ENCODE measurements at regions not wholly inside any gene's neighbourhood (a gene's known extent, or its start where the extent isn't known, plus 50 kb on each side); places are given as distances from the start of the nearest gene placed in this dataset.
"Not testable (repeated sequence)": the region's sequence is repeated elsewhere in the genome, so short reads cannot be mapped to it uniquely, and the experiment has no call there.

- no peaks in the 10 kb centered on the region for H3K36me3 ChIP-seq (ENCODE audit: control insufficient read depth in 3 of 3, insufficient read depth in 3 of 3, low read length in 3 of 3)
- no peak overlapping the region for H3K27ac ChIP-seq (ENCODE audit: low read depth, low read length)
- no peak overlapping the region for H3K4me3 ChIP-seq (ENCODE audit: low read length in 3 of 3)
- H3K9ac ChIP-seq (ENCODE audit: low read depth in 1 of 3, low read length in 3 of 3), result no peak overlapping the region
- H3K4me1 ChIP-seq (ENCODE audit: control insufficient read depth in 3 of 3, insufficient read depth in 3 of 3, low read length in 3 of 3), result no peaks in the 10 kb centered on the region
- peaks cover 6 to 15% (median 9%) of the 10 kb centered on the region in 3 donors for H3K9me3 ChIP-seq (ENCODE audit: control insufficient read depth in 3 of 3, low read length in 3 of 3)
- peaks cover 0 to 8% (median 3%) of the 10 kb centered on the region in 3 donors for H3K27me3 ChIP-seq (ENCODE audit: control insufficient read depth in 3 of 3, insufficient read depth in 3 of 3, low read length in 3 of 3)
Measured at GRCh38 chr5:174483411-174483810, 241.0 kb upstream of the MSX2 start.

- Histone ChIP-seq H3K9me3 (ENCODE audit: control insufficient read depth in 3 of 3, low read length in 3 of 3) (peaks cover 0 to 5% (median 3%) of the 10 kb centered on the region in 3 donors), H3K27me3 (ENCODE audit: control insufficient read depth in 3 of 3, insufficient read depth in 3 of 3, low read length in 3 of 3) (no peaks in the 10 kb centered on the region), H3K36me3 (ENCODE audit: control insufficient read depth in 3 of 3, insufficient read depth in 3 of 3, low read length in 3 of 3) (no peaks in the 10 kb centered on the region), H3K4me1 (ENCODE audit: control insufficient read depth in 3 of 3, insufficient read depth in 3 of 3, low read length in 3 of 3) (no peaks in the 10 kb centered on the region), H3K27ac (ENCODE audit: low read depth, low read length) (no peak overlapping the region), H3K4me3 (ENCODE audit: low read length in 3 of 3) (no peak overlapping the region), H3K9ac (ENCODE audit: low read depth in 1 of 3, low read length in 3 of 3) (no peak overlapping the region)
Measured at GRCh38 chr5:174489215-174489614, 235.2 kb upstream of the MSX2 start.

- Histone ChIP-seq H3K4me1 (ENCODE audit: control insufficient read depth in 3 of 3, insufficient read depth in 3 of 3, low read length in 3 of 3) (no peaks in the 10 kb centered on the region), H3K36me3 (ENCODE audit: control insufficient read depth in 3 of 3, insufficient read depth in 3 of 3, low read length in 3 of 3) (no peaks in the 10 kb centered on the region), H3K4me3 (ENCODE audit: low read length in 3 of 3) (no peak overlapping the region), H3K9me3 (ENCODE audit: control insufficient read depth in 3 of 3, low read length in 3 of 3) (peaks cover 0 to 2% (median 0%) of the 10 kb centered on the region in 3 donors), H3K27ac (ENCODE audit: low read depth, low read length) (no peak overlapping the region), H3K9ac (ENCODE audit: low read depth in 1 of 3, low read length in 3 of 3) (no peak overlapping the region), H3K27me3 (ENCODE audit: control insufficient read depth in 3 of 3, insufficient read depth in 3 of 3, low read length in 3 of 3) (no peaks in the 10 kb centered on the region)
Measured at GRCh38 chr5:174489920-174490597, 234.3 kb upstream of the MSX2 start.

GRCh38 chr5:174490728-174491127 lies 233.7 kb upstream of the MSX2 start:
- Histone ChIP-seq H3K9ac (ENCODE audit: low read depth in 1 of 3, low read length in 3 of 3) (no peak overlapping the region), H3K27me3 (ENCODE audit: control insufficient read depth in 3 of 3, insufficient read depth in 3 of 3, low read length in 3 of 3) (no peaks in the 10 kb centered on the region), H3K4me1 (ENCODE audit: control insufficient read depth in 3 of 3, insufficient read depth in 3 of 3, low read length in 3 of 3) (no peaks in the 10 kb centered on the region), H3K9me3 (ENCODE audit: control insufficient read depth in 3 of 3, low read length in 3 of 3) (no peaks in the 10 kb centered on the region), H3K36me3 (ENCODE audit: control insufficient read depth in 3 of 3, insufficient read depth in 3 of 3, low read length in 3 of 3) (no peaks in the 10 kb centered on the region), H3K4me3 (ENCODE audit: low read length in 3 of 3) (no peak overlapping the region), H3K27ac (ENCODE audit: low read depth, low read length) (no peak overlapping the region)

- no peaks in the 10 kb centered on the region for H3K4me1 ChIP-seq (ENCODE audit: control insufficient read depth in 3 of 3, insufficient read depth in 3 of 3, low read length in 3 of 3)
- H3K4me3 ChIP-seq (ENCODE audit: low read length in 3 of 3), result no peak overlapping the region
- no peak overlapping the region for H3K27ac ChIP-seq (ENCODE audit: low read depth, low read length)
- H3K9me3 ChIP-seq (ENCODE audit: control insufficient read depth in 3 of 3, low read length in 3 of 3), result no peaks in the 10 kb centered on the region
- no peaks in the 10 kb centered on the region for H3K36me3 ChIP-seq (ENCODE audit: control insufficient read depth in 3 of 3, insufficient read depth in 3 of 3, low read length in 3 of 3)
- H3K9ac ChIP-seq (ENCODE audit: low read depth in 1 of 3, low read length in 3 of 3), result no peak overlapping the region
- H3K27me3 ChIP-seq (ENCODE audit: control insufficient read depth in 3 of 3, insufficient read depth in 3 of 3, low read length in 3 of 3), result no peaks in the 10 kb centered on the region
Measured at GRCh38 chr5:174491265-174491664, 233.1 kb upstream of the MSX2 start.

GRCh38 chr5:174491761-174492350 lies 232.5 kb upstream of the MSX2 start:
- H3K27me3 ChIP-seq (ENCODE audit: control insufficient read depth in 3 of 3, insufficient read depth in 3 of 3, low read length in 3 of 3), result no peaks in the 10 kb centered on the region
- no peaks in the 10 kb centered on the region for H3K4me1 ChIP-seq (ENCODE audit: control insufficient read depth in 3 of 3, insufficient read depth in 3 of 3, low read length in 3 of 3)
- no peak overlapping the region for H3K9ac ChIP-seq (ENCODE audit: low read depth in 1 of 3, low read length in 3 of 3)
- no peak overlapping the region for H3K27ac ChIP-seq (ENCODE audit: low read depth, low read length)
- H3K4me3 ChIP-seq (ENCODE audit: low read length in 3 of 3), result no peak overlapping the region
- no peaks in the 10 kb centered on the region for H3K9me3 ChIP-seq (ENCODE audit: control insufficient read depth in 3 of 3, low read length in 3 of 3)
- H3K36me3 ChIP-seq (ENCODE audit: control insufficient read depth in 3 of 3, insufficient read depth in 3 of 3, low read length in 3 of 3), result no peaks in the 10 kb centered on the region

GRCh38 chr5:174493530-174493929 lies 230.9 kb upstream of the MSX2 start:
- Histone ChIP-seq H3K9ac (ENCODE audit: low read depth in 1 of 3, low read length in 3 of 3) (no peak overlapping the region), H3K36me3 (ENCODE audit: control insufficient read depth in 3 of 3, insufficient read depth in 3 of 3, low read length in 3 of 3) (no peaks in the 10 kb centered on the region), H3K4me3 (ENCODE audit: low read length in 3 of 3) (no peak overlapping the region), H3K27ac (ENCODE audit: low read depth, low read length) (no peak overlapping the region), H3K9me3 (ENCODE audit: control insufficient read depth in 3 of 3, low read length in 3 of 3) (peaks cover 0 to 1% (median 0%) of the 10 kb centered on the region in 3 donors), H3K4me1 (ENCODE audit: control insufficient read depth in 3 of 3, insufficient read depth in 3 of 3, low read length in 3 of 3) (no peaks in the 10 kb centered on the region), H3K27me3 (ENCODE audit: control insufficient read depth in 3 of 3, insufficient read depth in 3 of 3, low read length in 3 of 3) (no peaks in the 10 kb centered on the region)

GRCh38 chr5:174497939-174498338 lies 226.4 kb upstream of the MSX2 start:
- H3K4me3 ChIP-seq (ENCODE audit: low read length in 3 of 3); H3K27me3 ChIP-seq (ENCODE audit: control insufficient read depth in 3 of 3, insufficient read depth in 3 of 3, low read length in 3 of 3); H3K36me3 ChIP-seq (ENCODE audit: control insufficient read depth in 3 of 3, insufficient read depth in 3 of 3, low read length in 3 of 3); H3K27ac ChIP-seq (ENCODE audit: low read depth, low read length); H3K9ac ChIP-seq (ENCODE audit: low read depth in 1 of 3, low read length in 3 of 3); H3K9me3 ChIP-seq (ENCODE audit: control insufficient read depth in 3 of 3, low read length in 3 of 3); H3K4me1 ChIP-seq (ENCODE audit: control insufficient read depth in 3 of 3, insufficient read depth in 3 of 3, low read length in 3 of 3): not testable (repeated sequence)

GRCh38 chr5:174498575-174498974 lies 225.8 kb upstream of the MSX2 start:
- H3K9ac ChIP-seq (ENCODE audit: low read depth in 1 of 3, low read length in 3 of 3); H3K36me3 ChIP-seq (ENCODE audit: control insufficient read depth in 3 of 3, insufficient read depth in 3 of 3, low read length in 3 of 3); H3K27ac ChIP-seq (ENCODE audit: low read depth, low read length); H3K4me3 ChIP-seq (ENCODE audit: low read length in 3 of 3); H3K27me3 ChIP-seq (ENCODE audit: control insufficient read depth in 3 of 3, insufficient read depth in 3 of 3, low read length in 3 of 3); H3K4me1 ChIP-seq (ENCODE audit: control insufficient read depth in 3 of 3, insufficient read depth in 3 of 3, low read length in 3 of 3); H3K9me3 ChIP-seq (ENCODE audit: control insufficient read depth in 3 of 3, low read length in 3 of 3): not testable (repeated sequence)

GRCh38 chr5:174500636-174501035 lies 223.7 kb upstream of the MSX2 start:
- H3K4me3 ChIP-seq (ENCODE audit: low read length in 3 of 3), result no peak overlapping the region
- H3K36me3 ChIP-seq (ENCODE audit: control insufficient read depth in 3 of 3, insufficient read depth in 3 of 3, low read length in 3 of 3), result no peaks in the 10 kb centered on the region
- peaks cover 0 to 3% (median 1%) of the 10 kb centered on the region in 3 donors for H3K9me3 ChIP-seq (ENCODE audit: control insufficient read depth in 3 of 3, low read length in 3 of 3)
- peaks cover 0 to 10% (median 3%) of the 10 kb centered on the region in 3 donors for H3K27me3 ChIP-seq (ENCODE audit: control insufficient read depth in 3 of 3, insufficient read depth in 3 of 3, low read length in 3 of 3)
- H3K9ac ChIP-seq (ENCODE audit: low read depth in 1 of 3, low read length in 3 of 3), result no peak overlapping the region
- no peak overlapping the region for H3K27ac ChIP-seq (ENCODE audit: low read depth, low read length)
- H3K4me1 ChIP-seq (ENCODE audit: control insufficient read depth in 3 of 3, insufficient read depth in 3 of 3, low read length in 3 of 3), result no peaks in the 10 kb centered on the region
